Right renal pelvis (tissue), 4 donors: ENCODE measurements at regions not wholly inside any gene's neighbourhood (a gene's known extent, or its start where the extent isn't known, plus 50 kb on each side); places are given as distances from the start of the nearest gene placed in this dataset.

Experiments used
- DNase-seq, 4 donors: peaks; one replicate each; pipeline ENCODE4 v3.0.0-alpha.2; 2013; ENCODE audit warnings: low read depth in 4 of 4, low spot score in 3 of 4, missing footprints in 1 of 4

GRCh38 chr2:15832849-15833680, 107.3 kb upstream of the MYCN start:
- DNase-seq: no peak

- no peak for DNase-seq
Observed at GRCh38 chr2:15833731-15834130, 106.6 kb upstream of the MYCN start.

GRCh38 chr2:15834381-15835031, 105.8 kb upstream of the MYCN start:
- no peak for DNase-seq

GRCh38 chr2:15835991-15836688, 104.2 kb upstream of the MYCN start:
- no peak for DNase-seq

GRCh38 chr2:15836689-15837610, 103.4 kb upstream of the MYCN start:
- no peak for DNase-seq

GRCh38 chr2:15838481-15839090, 101.8 kb upstream of the MYCN start:
- no peak for DNase-seq

- DNase-seq: no peak
Observed at GRCh38 chr2:15839426-15840124, 100.8 kb upstream of the MYCN start.

- no peak for DNase-seq
Observed at GRCh38 chr2:15840148-15840547, 100.2 kb upstream of the MYCN start.

GRCh38 chr2:15840969-15841368, 99.4 kb upstream of the MYCN start:
- no peak for DNase-seq

GRCh38 chr2:15841776-15842560, 98.4 kb upstream of the MYCN start:
- no peak for DNase-seq

GRCh38 chr2:15842758-15843666, 97.3 kb upstream of the MYCN start:
- no peak for DNase-seq

GRCh38 chr2:15844211-15844801, 96.0 kb upstream of the MYCN start:
- no peak for DNase-seq

- no peak for DNase-seq
Observed at GRCh38 chr2:15845294-15845693, 95.1 kb upstream of the MYCN start.

GRCh38 chr2:15845737-15846405, 94.5 kb upstream of the MYCN start:
- DNase-seq: no peak

- DNase-seq: no peak
Observed at GRCh38 chr2:15846626-15847025, 93.7 kb upstream of the MYCN start.

- no peak for DNase-seq
Observed at GRCh38 chr2:15850534-15850933, 89.8 kb upstream of the MYCN start.
